HG03097 (cell line): ENCODE measurements at regions not wholly inside any gene's neighbourhood (a gene's known extent, or its start where the extent isn't known, plus 50 kb on each side); places are given as distances from the start of the nearest gene placed in this dataset.

Experiments used
- ATAC-seq: cut with Tn5 transposase; IDR thresholded peaks from one replicate; pipeline ENCODE4 v1.9.1; 2021; ENCODE audit not compliant: unreplicated experiment, low FRiP score

- ATAC-seq: no peak
These were observed 53.9 kb upstream of the ESR1 start for GRCh38 chr6:151753581-151753980.

DNA sequence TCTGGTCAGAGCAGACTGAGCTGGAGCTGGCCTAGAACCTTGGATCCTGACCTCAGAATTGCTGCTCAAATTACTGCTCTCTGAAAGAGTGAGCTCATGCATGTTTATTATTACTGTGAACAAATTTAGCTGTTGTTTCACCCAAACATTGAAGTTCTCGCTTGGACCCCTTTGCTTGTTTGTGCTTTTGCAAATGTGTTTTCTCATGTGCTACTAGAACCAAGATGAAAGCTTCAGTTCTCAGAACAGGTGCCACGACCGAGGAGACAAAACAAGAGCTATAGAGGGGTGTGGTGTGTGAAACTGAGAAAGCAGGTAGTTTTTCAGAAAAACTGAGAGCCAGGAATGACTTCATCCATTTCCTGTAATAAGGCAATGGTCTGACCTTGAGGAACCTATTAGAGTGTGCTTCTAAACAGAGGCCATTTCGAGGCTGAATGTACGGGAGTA, 50.0 kb upstream of the ESR1 start:
- ATAC-seq: peak; percentile 98
